ENCODE measurements at regions not wholly inside any gene's neighbourhood (a gene's known extent, or its start where the extent isn't known, plus 50 kb on each side); places are given as distances from the start of the nearest gene placed in this dataset.

DNA sequence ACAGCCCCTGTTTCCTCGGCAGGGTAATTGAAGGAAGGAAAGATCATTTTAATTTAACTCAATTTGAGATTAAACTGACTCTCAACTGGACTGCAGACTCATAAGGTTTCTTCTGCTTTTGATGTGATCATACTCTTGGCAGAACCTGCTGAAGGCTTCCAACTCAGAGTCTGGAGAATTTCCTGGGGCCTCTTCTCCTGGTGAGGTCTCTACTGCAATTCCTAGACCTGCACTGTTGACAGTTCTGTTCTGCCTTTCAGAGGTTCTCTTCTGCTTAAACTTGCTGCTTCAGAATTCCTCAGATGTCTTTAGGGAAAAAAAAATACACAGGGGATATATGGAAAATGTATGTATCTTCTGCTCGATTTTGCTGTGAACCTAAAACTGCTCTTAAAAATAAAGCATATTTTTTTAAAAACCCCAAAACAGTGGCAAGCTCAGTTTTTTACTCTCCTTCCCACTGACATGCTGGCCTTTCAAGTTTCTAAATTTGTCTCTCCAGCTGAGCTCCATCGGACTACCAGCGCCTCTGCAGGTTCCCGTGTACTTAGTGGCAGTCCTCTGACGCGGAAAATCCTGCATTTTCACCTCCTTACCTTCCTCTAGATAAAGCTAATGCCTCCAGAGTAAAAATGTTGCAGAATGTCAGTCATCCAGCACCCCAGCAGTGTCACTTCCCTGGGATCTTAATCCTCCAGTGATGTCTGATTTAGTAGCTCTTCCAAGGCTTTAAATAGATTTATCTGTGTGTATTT lies 733.5 kb upstream of the SGCG start:
- CTCF ChIA-PET: interaction anchor here (0.8 kb wide), 1 partner anchor 16 kb away, joined by 4 read pairs; no protein-coding TSS in a partner anchor
- Histone ChIP-seq H3K4me3 (ENCODE audit: low read depth, low read length) (no peak overlapping the region), H3K36me3 (ENCODE audit: control insufficient read depth, insufficient read depth, low read length) (no peaks in the 10 kb centered on the region), H3K27me3 (ENCODE audit: control insufficient read depth, insufficient read depth, low read length) (no peaks in the 10 kb centered on the region)
- TF ChIP-seq, protein P1, sequence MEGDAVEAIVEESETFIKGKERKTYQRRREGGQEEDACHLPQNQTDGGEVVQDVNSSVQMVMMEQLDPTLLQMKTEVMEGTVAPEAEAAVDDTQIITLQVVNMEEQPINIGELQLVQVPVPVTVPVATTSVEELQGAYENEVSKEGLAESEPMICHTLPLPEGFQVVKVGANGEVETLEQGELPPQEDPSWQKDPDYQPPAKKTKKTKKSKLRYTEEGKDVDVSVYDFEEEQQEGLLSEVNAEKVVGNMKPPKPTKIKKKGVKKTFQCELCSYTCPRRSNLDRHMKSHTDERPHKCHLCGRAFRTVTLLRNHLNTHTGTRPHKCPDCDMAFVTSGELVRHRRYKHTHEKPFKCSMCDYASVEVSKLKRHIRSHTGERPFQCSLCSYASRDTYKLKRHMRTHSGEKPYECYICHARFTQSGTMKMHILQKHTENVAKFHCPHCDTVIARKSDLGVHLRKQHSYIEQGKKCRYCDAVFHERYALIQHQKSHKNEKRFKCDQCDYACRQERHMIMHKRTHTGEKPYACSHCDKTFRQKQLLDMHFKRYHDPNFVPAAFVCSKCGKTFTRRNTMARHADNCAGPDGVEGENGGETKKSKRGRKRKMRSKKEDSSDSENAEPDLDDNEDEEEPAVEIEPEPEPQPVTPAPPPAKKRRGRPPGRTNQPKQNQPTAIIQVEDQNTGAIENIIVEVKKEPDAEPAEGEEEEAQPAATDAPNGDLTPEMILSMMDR (IDR thresholded peaks at IDR 0.05; ENCODE audit: insufficient read depth, low read depth, low read length): no peak
- POLR2A ChIA-PET: no interaction called here
- no peak for DNase-seq (ENCODE audit: low read depth)

GRCh38 chr13:22449251-22449650 lies 731.5 kb upstream of the SGCG start:
- H3K36me3 ChIP-seq (ENCODE audit: control insufficient read depth, insufficient read depth, low read length): no peaks in the 10 kb centered on the region
- no peak overlapping the region for H3K4me3 ChIP-seq (ENCODE audit: low read depth, low read length)
- no peaks in the 10 kb centered on the region for H3K27me3 ChIP-seq (ENCODE audit: control insufficient read depth, insufficient read depth, low read length)
- ChIA-PET POLR2A (no interaction called here), CTCF (no interaction called here)
- no peak for DNase-seq (ENCODE audit: low read depth)
- TF ChIP-seq, protein P1 (IDR thresholded peaks at IDR 0.05; ENCODE audit: insufficient read depth, low read depth, low read length): no peak

DNA sequence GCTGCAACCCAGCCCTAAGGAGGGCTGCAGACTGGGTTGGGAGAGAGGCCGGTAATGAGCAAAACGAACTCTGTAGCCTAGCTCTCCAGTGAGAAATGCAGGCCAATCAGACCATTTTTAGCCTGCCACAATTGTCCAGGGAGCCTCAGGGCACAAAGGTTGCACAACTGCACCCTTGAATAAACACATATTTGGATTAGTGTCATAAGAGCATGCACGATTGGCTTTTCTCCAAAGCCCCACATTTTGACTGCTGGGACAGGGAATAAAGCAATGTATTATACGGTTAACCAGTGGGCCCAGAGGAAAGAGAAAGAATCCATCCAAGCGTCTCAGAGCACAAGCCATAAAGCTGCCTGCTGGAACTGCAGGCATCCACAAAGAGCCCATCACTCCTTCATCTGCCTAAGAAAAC lies 729.4 kb upstream of the SGCG start:
- Histone ChIP-seq H3K4me3 (ENCODE audit: low read depth, low read length) (no peak overlapping the region), H3K36me3 (ENCODE audit: control insufficient read depth, insufficient read depth, low read length) (no peaks in the 10 kb centered on the region), H3K27me3 (ENCODE audit: control insufficient read depth, insufficient read depth, low read length) (no peaks in the 10 kb centered on the region)
- DNase-seq (ENCODE audit: low read depth): no peak
- TF ChIP-seq, protein P1 (IDR thresholded peaks at IDR 0.05; ENCODE audit: insufficient read depth, low read depth, low read length): no peak
- POLR2A ChIA-PET: no interaction called here
- CTCF ChIA-PET: no interaction called here

DNA sequence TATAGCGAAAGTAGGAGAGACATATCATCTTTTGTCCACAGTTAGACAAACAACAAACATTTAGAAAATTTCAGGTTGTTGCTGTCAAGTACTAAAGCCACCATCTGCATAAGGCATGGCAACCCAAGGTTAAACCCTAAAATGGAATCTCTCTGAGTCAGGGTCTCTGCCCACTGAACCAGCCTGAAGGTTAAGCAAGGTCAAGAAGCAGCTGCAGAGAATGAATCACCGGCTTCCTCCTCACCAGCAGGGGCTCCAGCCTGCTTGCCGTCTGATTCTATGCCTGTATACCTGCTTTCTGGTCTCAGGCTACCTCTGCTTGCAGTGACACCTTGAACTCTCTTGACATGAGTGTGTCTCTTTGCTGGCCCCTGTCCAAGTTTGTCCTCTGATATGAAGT lies 726.2 kb upstream of the SGCG start:
- ChIA-PET POLR2A (no interaction called here), CTCF (no interaction called here)
- DNase-seq (ENCODE audit: low read depth): no peak
- H3K36me3 ChIP-seq (ENCODE audit: control insufficient read depth, insufficient read depth, low read length): no peaks in the 10 kb centered on the region
- no peaks in the 10 kb centered on the region for H3K27me3 ChIP-seq (ENCODE audit: control insufficient read depth, insufficient read depth, low read length)
- TF ChIP-seq, protein P1 (IDR thresholded peaks at IDR 0.05; ENCODE audit: insufficient read depth, low read depth, low read length): no peak
- H3K4me3 ChIP-seq (ENCODE audit: low read depth, low read length): no peak overlapping the region

GRCh38 chr13:22455036-22455435 lies 725.7 kb upstream of the SGCG start:
- Histone ChIP-seq H3K4me3 (ENCODE audit: low read depth, low read length) (no peak overlapping the region), H3K27me3 (ENCODE audit: control insufficient read depth, insufficient read depth, low read length) (no peaks in the 10 kb centered on the region), H3K36me3 (ENCODE audit: control insufficient read depth, insufficient read depth, low read length) (no peaks in the 10 kb centered on the region)
- ChIA-PET CTCF (no interaction called here), POLR2A (no interaction called here)
- DNase-seq (ENCODE audit: low read depth): no peak
- TF ChIP-seq, protein P1 (IDR thresholded peaks at IDR 0.05; ENCODE audit: insufficient read depth, low read depth, low read length): no peak

Measured in BJ (cell line).